PC-3 (cell line): ENCODE measurements at regions not wholly inside any gene's neighbourhood (a gene's known extent, or its start where the extent isn't known, plus 50 kb on each side); places are given as distances from the start of the nearest gene placed in this dataset.

ENCODE experiments used
- EZH2 ChIP-seq: fragments of 300-600 bp; sonication (generic); IDR thresholded peaks from one replicate; pipeline ENCODE4 v1.6.1; 2017; ENCODE audit warnings: antibody characterized with exemption, mild to moderate bottlenecking, low read length; ENCODE audit not compliant: unreplicated experiment
- TF ChIP-seq, protein P1 (sequence below): fragments of 300-600 bp; sonication (generic); conservative IDR thresholded peaks from 2 replicates; pipeline ENCODE4 v1.5.1; 2017; ENCODE audit warnings: antibody characterized with exemption, low read depth, mild to moderate bottlenecking, low read length

DNA sequence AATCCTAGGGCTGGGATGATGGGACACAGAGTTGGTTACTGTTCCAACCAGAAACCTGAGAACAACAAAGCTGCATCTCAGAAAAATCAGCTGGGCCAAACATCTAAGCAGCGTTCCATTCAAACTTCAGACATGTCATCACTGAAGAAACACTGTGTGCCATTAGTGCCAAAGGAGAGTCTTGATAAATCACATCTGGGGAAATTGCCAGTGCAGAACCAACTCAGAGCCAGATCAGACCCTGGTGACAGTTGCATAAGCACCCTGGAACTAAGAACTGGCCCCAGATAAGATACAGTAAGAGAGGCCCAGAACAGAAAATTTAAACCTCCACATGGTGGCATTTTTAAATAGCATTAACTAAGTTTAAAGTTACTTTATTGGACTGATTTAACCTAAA lies 482.8 kb downstream of the PRKD1 start:
- TF ChIP-seq, protein P1, sequence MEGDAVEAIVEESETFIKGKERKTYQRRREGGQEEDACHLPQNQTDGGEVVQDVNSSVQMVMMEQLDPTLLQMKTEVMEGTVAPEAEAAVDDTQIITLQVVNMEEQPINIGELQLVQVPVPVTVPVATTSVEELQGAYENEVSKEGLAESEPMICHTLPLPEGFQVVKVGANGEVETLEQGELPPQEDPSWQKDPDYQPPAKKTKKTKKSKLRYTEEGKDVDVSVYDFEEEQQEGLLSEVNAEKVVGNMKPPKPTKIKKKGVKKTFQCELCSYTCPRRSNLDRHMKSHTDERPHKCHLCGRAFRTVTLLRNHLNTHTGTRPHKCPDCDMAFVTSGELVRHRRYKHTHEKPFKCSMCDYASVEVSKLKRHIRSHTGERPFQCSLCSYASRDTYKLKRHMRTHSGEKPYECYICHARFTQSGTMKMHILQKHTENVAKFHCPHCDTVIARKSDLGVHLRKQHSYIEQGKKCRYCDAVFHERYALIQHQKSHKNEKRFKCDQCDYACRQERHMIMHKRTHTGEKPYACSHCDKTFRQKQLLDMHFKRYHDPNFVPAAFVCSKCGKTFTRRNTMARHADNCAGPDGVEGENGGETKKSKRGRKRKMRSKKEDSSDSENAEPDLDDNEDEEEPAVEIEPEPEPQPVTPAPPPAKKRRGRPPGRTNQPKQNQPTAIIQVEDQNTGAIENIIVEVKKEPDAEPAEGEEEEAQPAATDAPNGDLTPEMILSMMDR = no peak
- no peak for TF ChIP-seq EZH2
